NCI-H2171 (cell line): ENCODE measurements at regions not wholly inside any gene's neighbourhood (a gene's known extent, or its start where the extent isn't known, plus 50 kb on each side); places are given as distances from the start of the nearest gene placed in this dataset.

Source experiments
- DNase-seq: peaks from one replicate; lab custom pipeline; 2025; lab: John Stamatoyannopoulos, UW

DNA sequence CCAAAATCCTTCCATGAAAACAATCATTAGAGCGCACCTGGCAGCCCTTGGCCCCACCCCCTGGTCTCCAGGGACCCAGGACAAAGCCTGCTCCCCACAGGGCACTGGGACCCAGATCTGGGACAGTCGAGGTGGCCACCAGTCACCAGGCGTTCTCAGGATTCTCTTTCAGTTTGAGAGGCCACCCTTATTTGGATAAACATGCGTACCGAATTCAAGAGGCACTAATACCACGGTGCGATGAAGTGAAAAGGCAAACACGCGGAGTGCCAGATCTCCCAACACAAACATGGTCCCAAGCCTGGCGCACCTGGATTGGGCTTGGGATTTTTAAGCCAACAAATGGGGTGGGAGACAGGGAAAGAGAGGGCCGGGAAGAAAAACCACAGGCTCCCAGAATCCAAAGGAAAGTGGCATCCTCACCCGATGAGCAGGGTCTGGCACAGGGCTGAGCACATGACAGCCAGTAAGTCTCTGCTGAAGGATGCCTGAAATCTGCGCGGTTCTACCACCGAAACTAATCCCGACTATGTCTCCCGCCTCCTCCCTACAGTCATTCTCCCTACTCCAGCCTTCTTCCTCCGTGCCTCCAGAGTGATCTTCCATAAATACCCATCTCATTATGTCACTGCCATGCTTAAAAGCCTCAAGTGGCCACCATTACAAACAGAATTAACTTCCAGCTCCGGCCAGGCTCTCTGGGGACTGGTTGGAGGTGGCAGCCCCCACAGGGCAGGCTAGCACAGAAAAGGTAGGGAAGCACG lies 60.9 kb upstream of the KLHL29 start:
- peak; percentile 29 for DNase-seq

DNA sequence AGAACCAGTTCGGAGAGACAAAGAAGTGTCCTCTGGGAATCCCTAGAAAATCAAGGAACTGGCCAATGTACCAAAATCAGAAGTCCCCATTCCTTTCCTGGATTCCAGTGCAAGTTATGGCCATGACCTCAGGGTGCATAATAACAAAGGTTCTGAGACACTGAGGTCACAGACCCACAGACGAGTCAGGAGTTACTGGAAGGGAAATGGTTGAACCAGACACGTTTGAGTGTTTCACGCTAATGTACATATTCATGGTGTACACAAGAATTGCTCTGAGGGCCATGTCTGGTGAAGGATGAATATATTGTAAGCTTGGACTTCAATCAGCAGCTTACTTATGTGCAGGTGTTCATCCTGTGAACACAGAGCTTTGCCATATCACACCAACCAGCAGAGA lies 58.6 kb upstream of the KLHL29 start:
- no peak for DNase-seq

DNA sequence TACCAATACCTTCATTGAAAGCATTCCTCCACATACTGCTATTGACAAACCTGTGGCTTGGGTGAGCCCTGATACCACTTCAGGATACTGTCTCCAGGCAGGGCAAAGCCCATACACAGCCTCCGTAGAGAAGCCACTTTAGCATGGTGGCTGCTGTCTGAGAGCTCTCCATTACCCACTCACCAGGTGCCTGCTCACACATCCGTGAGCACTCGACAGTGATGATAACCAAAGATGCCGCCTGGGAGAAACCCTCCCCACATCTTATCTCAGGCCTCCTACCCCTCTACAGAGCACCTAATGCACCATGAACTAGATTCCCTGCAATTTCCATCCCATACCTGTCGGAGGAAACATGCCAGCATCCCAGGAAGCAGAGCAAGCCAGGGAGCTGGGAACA lies 57.6 kb upstream of the KLHL29 start:
- no peak for DNase-seq

DNA sequence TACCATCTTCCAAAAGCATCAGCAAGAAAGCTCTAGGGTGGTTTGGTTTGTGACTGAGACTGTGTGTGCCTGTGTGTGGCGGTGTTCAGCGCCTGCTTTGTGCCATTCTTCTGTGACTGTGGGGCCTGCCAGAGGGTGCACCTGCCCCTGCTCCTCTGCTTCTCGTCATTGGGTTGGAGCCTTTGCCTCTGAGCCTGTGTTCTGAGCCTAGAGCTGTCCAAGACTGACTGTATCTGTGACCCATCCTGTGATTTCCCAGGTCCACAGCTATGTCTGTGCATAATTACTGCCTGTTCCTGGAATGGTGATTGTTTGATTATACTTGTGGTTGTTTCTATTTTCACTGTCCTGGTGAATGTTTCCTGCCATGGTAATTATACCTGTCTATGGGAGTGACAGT lies 57.1 kb upstream of the KLHL29 start:
- DNase-seq: no peak

DNA sequence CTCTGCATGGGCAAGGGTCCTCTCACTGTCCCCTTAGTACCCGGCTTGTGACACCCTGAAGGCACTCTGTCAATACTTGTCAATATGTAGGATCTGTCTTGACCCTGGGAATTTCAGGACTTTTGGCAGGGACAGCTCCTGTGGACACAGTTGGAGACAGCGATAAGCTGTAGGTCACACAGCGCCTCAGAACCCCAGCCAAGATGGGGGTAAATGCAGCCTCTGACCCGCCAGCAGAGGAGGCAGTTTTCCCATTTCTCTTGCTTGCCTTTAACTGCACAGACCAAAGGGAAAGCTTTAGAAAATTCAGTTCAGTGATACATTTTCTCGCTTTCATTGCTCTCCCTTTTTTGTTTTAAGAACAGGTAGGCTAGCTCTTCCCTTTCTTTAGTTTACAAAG lies 54.8 kb upstream of the KLHL29 start:
- DNase-seq: no peak
